Activated gamma-delta T cell (primary cell): ENCODE measurements at regions not wholly inside any gene's neighbourhood (a gene's known extent, or its start where the extent isn't known, plus 50 kb on each side); places are given as distances from the start of the nearest gene placed in this dataset.
A peak's percentile ranks its signal among the peaks of the same experiment; 100 is the strongest.
"Not testable (repeated sequence)": the region's sequence is repeated elsewhere in the genome, so short reads cannot be mapped to it uniquely, and the experiment has no call there.

Experiments
- DNase-seq: peaks from one replicate; lab custom pipeline; 2025; lab: John Stamatoyannopoulos, UW

GRCh38 chr5:138702166-138703077, 50.8 kb upstream of the CTNNA1 start:
- no peak for DNase-seq

GRCh38 chr5:138701678-138702077, 51.5 kb upstream of the CTNNA1 start:
- no peak for DNase-seq

- no peak for DNase-seq
These were observed 52.5 kb upstream of the CTNNA1 start for GRCh38 chr5:138700581-138701362.

- no peak for DNase-seq
These were observed 53.7 kb upstream of the CTNNA1 start for GRCh38 chr5:138699482-138699881.

GRCh38 chr5:138698713-138699112, 54.5 kb upstream of the CTNNA1 start:
- DNase-seq: no peak

- DNase-seq: no peak
These were observed 55.4 kb upstream of the CTNNA1 start for GRCh38 chr5:138697720-138698360.

GRCh38 chr5:138696501-138696900, 56.7 kb upstream of the CTNNA1 start:
- DNase-seq: no peak

GRCh38 chr5:138695781-138696180, 57.4 kb upstream of the CTNNA1 start:
- DNase-seq: no peak

- DNase-seq: no peak
These were observed 59.1 kb upstream of the CTNNA1 start for GRCh38 chr5:138694146-138694545.

GRCh38 chr5:138692370-138692769, 60.9 kb upstream of the CTNNA1 start:
- DNase-seq: no peak

- DNase-seq: no peak
These were observed 66.6 kb upstream of the CTNNA1 start for GRCh38 chr5:138686668-138687067.

- no peak for DNase-seq
These were observed 68.0 kb upstream of the CTNNA1 start for GRCh38 chr5:138685193-138685745.

GRCh38 chr5:138682462-138682861, 70.8 kb upstream of the CTNNA1 start:
- DNase-seq: not testable (repeated sequence)

- DNase-seq: not testable (repeated sequence)
These were observed 74.4 kb upstream of the CTNNA1 start for GRCh38 chr5:138678826-138679225.

- no peak for DNase-seq
These were observed 75.4 kb upstream of the CTNNA1 start for GRCh38 chr5:138677782-138678181.

GRCh38 chr5:138676556-138677193, 76.5 kb upstream of the CTNNA1 start:
- DNase-seq: no peak

GRCh38 chr5:138676002-138676401, 77.2 kb upstream of the CTNNA1 start:
- no peak for DNase-seq

GRCh38 chr5:138668451-138669380, 84.5 kb upstream of the CTNNA1 start:
- DNase-seq: peak; percentile 24

GRCh38 chr5:138667782-138668331, 85.4 kb upstream of the CTNNA1 start:
- DNase-seq: not testable (repeated sequence)

- no peak for DNase-seq
These were observed 86.9 kb upstream of the CTNNA1 start for GRCh38 chr5:138666226-138666742.
